ENCODE measurements at regions not wholly inside any gene's neighbourhood (a gene's known extent, or its start where the extent isn't known, plus 50 kb on each side); places are given as distances from the start of the nearest gene placed in this dataset.
"Not testable (repeated sequence)": the region's sequence is repeated elsewhere in the genome, so short reads cannot be mapped to it uniquely, and the experiment has no call there.

- DNase-seq (ENCODE audit: low read depth, low spot score), result no peak
These were observed 71.8 kb downstream of the GGTLC2 start for GRCh38 chr22:22716136-22716665.

GRCh38 chr22:22717664-22718063 lies 73.2 kb downstream of the GGTLC2 start:
- DNase-seq (ENCODE audit: low read depth, low spot score), result no peak

- DNase-seq (ENCODE audit: low read depth, low spot score), result no peak
These were observed 75.8 kb downstream of the GGTLC2 start for GRCh38 chr22:22720201-22720723.

GRCh38 chr22:22720724-22721261 lies 76.4 kb downstream of the GGTLC2 start:
- no peak for DNase-seq (ENCODE audit: low read depth, low spot score)

- DNase-seq (ENCODE audit: low read depth, low spot score), result peak; percentile 13
These were observed 77.4 kb downstream of the GGTLC2 start for GRCh38 chr22:22721681-22722354.

- no peak for DNase-seq (ENCODE audit: low read depth, low spot score)
These were observed 84.0 kb downstream of the GGTLC2 start for GRCh38 chr22:22728382-22728781.

- DNase-seq (ENCODE audit: low read depth, low spot score), result no peak
These were observed 86.4 kb downstream of the GGTLC2 start for GRCh38 chr22:22730655-22731373.

- no peak for DNase-seq (ENCODE audit: low read depth, low spot score)
These were observed 86.9 kb downstream of the GGTLC2 start for GRCh38 chr22:22731374-22731676.

GRCh38 chr22:22733006-22733405 lies 88.6 kb downstream of the GGTLC2 start:
- DNase-seq (ENCODE audit: low read depth, low spot score), result not testable (repeated sequence)

- DNase-seq (ENCODE audit: low read depth, low spot score), result no peak
These were observed 89.5 kb downstream of the GGTLC2 start for GRCh38 chr22:22733881-22734373.

- not testable (repeated sequence) for DNase-seq (ENCODE audit: low read depth, low spot score)
These were observed 90.2 kb downstream of the GGTLC2 start for GRCh38 chr22:22734395-22735272.

- DNase-seq (ENCODE audit: low read depth, low spot score), result not testable (repeated sequence)
These were observed 90.9 kb downstream of the GGTLC2 start for GRCh38 chr22:22735276-22735675.

- no peak for DNase-seq (ENCODE audit: low read depth, low spot score)
These were observed 91.5 kb downstream of the GGTLC2 start for GRCh38 chr22:22735695-22736611.

- no peak for DNase-seq (ENCODE audit: low read depth, low spot score)
These were observed 93.2 kb downstream of the GGTLC2 start for GRCh38 chr22:22737590-22737989.

GRCh38 chr22:22738959-22739585 lies 94.7 kb downstream of the GGTLC2 start:
- no peak for DNase-seq (ENCODE audit: low read depth, low spot score)

- DNase-seq (ENCODE audit: low read depth, low spot score), result no peak
These were observed 96.3 kb downstream of the GGTLC2 start for GRCh38 chr22:22740560-22741276.

GRCh38 chr22:22741843-22742242 lies 97.4 kb downstream of the GGTLC2 start:
- DNase-seq (ENCODE audit: low read depth, low spot score), result no peak

- DNase-seq (ENCODE audit: low read depth, low spot score), result no peak
These were observed 98.2 kb downstream of the GGTLC2 start for GRCh38 chr22:22742641-22743040.

- no peak for DNase-seq (ENCODE audit: low read depth, low spot score)
These were observed 98.8 kb downstream of the GGTLC2 start for GRCh38 chr22:22743128-22743760.

Measured in activated CD4-positive, CD25-positive, alpha-beta regulatory T cell treated with anti-CD3 and anti-CD28 coated beads, Interleukin-2, amount 50 U/mL, for 16 hours (primary cell).